Mesenchymal stem cell (in vitro differentiated cells and primary cell): ENCODE measurements at regions not wholly inside any gene's neighbourhood (a gene's known extent, or its start where the extent isn't known, plus 50 kb on each side); places are given as distances from the start of the nearest gene placed in this dataset.
A peak's percentile ranks its signal among the peaks of the same experiment; 100 is the strongest.
"Not testable (repeated sequence)": the region's sequence is repeated elsewhere in the genome, so short reads cannot be mapped to it uniquely, and the experiment has no call there.

Source experiments
- DNase-seq: peaks from one replicate; pipeline ENCODE4 v3.0.0-alpha.2; 2013
- H2AFZ ChIP-seq: one replicate; pipeline ENCODE4 v1.6.1; 2013; ENCODE audit warnings: low read depth, mild to moderate bottlenecking, control low read depth, inconsistent platforms, low read length, moderate library complexity
- H2AK5ac ChIP-seq: 2 replicates; pipeline ENCODE4 v1.6.1; 2013; ENCODE audit warnings: low read length, moderate library complexity, mild to moderate bottlenecking, inconsistent platforms; ENCODE audit not compliant: severe bottlenecking
- H2BK120ac ChIP-seq: one replicate; pipeline ENCODE4 v1.6.1; 2013; ENCODE audit warnings: low read depth, mild to moderate bottlenecking, inconsistent platforms, low read length, moderate library complexity
- H2BK12ac ChIP-seq, 2 experiments: one replicate each; pipeline ENCODE4 v1.6.1; 2013; ENCODE audit warnings: inconsistent platforms in 2 of 2, low read length in 2 of 2, mild to moderate bottlenecking in 2 of 2, moderate library complexity in 2 of 2, control low read depth in 1 of 2
- H2BK15ac ChIP-seq: one replicate; pipeline ENCODE4 v1.6.1; 2013; ENCODE audit warnings: mild to moderate bottlenecking, low read depth, inconsistent platforms; ENCODE audit not compliant: poor library complexity, severe bottlenecking
- H2BK5ac ChIP-seq: 2 replicates; pipeline ENCODE4 v1.6.1; 2013; ENCODE audit warnings: low read depth, mild to moderate bottlenecking, low read length, control low read depth, inconsistent platforms; ENCODE audit not compliant: poor library complexity, severe bottlenecking
- H3K14ac ChIP-seq, 2 experiments: one replicate each; pipeline ENCODE4 v1.6.1; 2013; ENCODE audit warnings: inconsistent platforms in 2 of 2, low read length in 2 of 2, control low read depth in 1 of 2, mild to moderate bottlenecking in 1 of 2, moderate library complexity in 1 of 2
- H3K18ac ChIP-seq, 2 experiments: one replicate each; pipeline ENCODE4 v1.6.1; 2013; ENCODE audit warnings: inconsistent platforms in 2 of 2, low read length in 2 of 2, control low read depth in 1 of 2, low read depth in 1 of 2, mild to moderate bottlenecking in 1 of 2
- H3K23ac ChIP-seq, 2 experiments: one replicate each; pipeline ENCODE4 v1.6.1; 2013; ENCODE audit warnings: inconsistent platforms in 2 of 2, low read length in 2 of 2, mild to moderate bottlenecking in 2 of 2, moderate library complexity in 2 of 2, control low read depth in 1 of 2
- H3K27ac ChIP-seq: 2 replicates; pipeline ENCODE4 v1.5.1; 2013; ENCODE audit warnings: mild to moderate bottlenecking, moderate library complexity, low read length, control low read depth, inconsistent platforms; ENCODE audit not compliant: poor library complexity, severe bottlenecking
- H3K27me3 ChIP-seq, 2 experiments: 2 replicates each; pipeline versions ENCODE4 v1.6.1 to v1.7.0; 2013; ENCODE audit warnings: low read length in 2 of 2, mild to moderate bottlenecking in 2 of 2, moderate library complexity in 2 of 2, control low read depth in 1 of 2, inconsistent platforms in 1 of 2; ENCODE audit not compliant: control insufficient read depth in 1 of 2, insufficient read depth in 1 of 2
- H3K36me3 ChIP-seq, 2 experiments: 2 replicates each; pipeline versions ENCODE4 v1.6.1 to v1.7.0; 2013; ENCODE audit warnings: low read length in 2 of 2, control low read depth in 1 of 2, inconsistent platforms in 1 of 2, low read depth in 1 of 2, mild to moderate bottlenecking in 1 of 2; ENCODE audit not compliant: insufficient read depth in 2 of 2, control insufficient read depth in 1 of 2
- H3K4ac ChIP-seq, 2 experiments: one replicate each; pipeline ENCODE4 v1.6.1; 2013; ENCODE audit warnings: inconsistent platforms in 2 of 2, low read length in 2 of 2, mild to moderate bottlenecking in 2 of 2, moderate library complexity in 2 of 2, control low read depth in 1 of 2, low read depth in 1 of 2
- H3K4me1 ChIP-seq: 2 replicates; pipeline ENCODE4 v1.6.1; 2013; ENCODE audit warnings: low read depth, low read length, control low read depth; ENCODE audit not compliant: control insufficient read depth, insufficient read depth
- H3K4me2 ChIP-seq: 2 replicates; pipeline ENCODE4 v1.6.1; 2013; ENCODE audit warnings: low read length, mild to moderate bottlenecking, inconsistent platforms; ENCODE audit not compliant: poor library complexity, severe bottlenecking
- H3K4me3 ChIP-seq, 2 experiments: 2 replicates each; pipeline versions ENCODE4 v1.5.1 to v1.7.0; 2013; ENCODE audit warnings: low read length in 2 of 2, mild to moderate bottlenecking in 2 of 2, control low read depth in 1 of 2, low read depth in 1 of 2; ENCODE audit not compliant: insufficient read depth in 1 of 2
- H3K79me1 ChIP-seq: replicated peaks from 2 replicates; pipeline ENCODE4 v1.6.1; 2013; ENCODE audit warnings: mild to moderate bottlenecking, control low read depth, low read length, inconsistent platforms; ENCODE audit not compliant: poor library complexity, severe bottlenecking
- H3K9ac ChIP-seq: 2 replicates; pipeline ENCODE4 v1.7.0; 2013; ENCODE audit warnings: mild to moderate bottlenecking, low read length, moderate library complexity
- H3K9me3 ChIP-seq: 2 replicates; pipeline ENCODE4 v1.7.0; 2013; ENCODE audit warnings: mild to moderate bottlenecking, low read length; ENCODE audit not compliant: control insufficient read depth
- H4K8ac ChIP-seq: one replicate; pipeline ENCODE4 v1.6.1; 2013; ENCODE audit warnings: inconsistent platforms, mild to moderate bottlenecking, low read length, moderate library complexity
- H4K91ac ChIP-seq: one replicate; pipeline ENCODE4 v1.6.1; 2013; ENCODE audit warnings: mild to moderate bottlenecking, low read length, inconsistent platforms
- WGBS: methylation state at CpG from one replicate; pipeline ENCODE4 v1.1.7; 2013; ENCODE audit warnings: mixed read lengths; 5-methylcytosine and 5-hydroxymethylcytosine counted together

GRCh38 chr10:90227217-90227656 is 525.8 kb downstream of the KIF20B start:
- no peak overlapping the region for H3K4ac ChIP-seq
- H3K9me3 ChIP-seq = peaks cover 10% of the 10 kb centered on the region
- no peak overlapping the region for H2BK120ac ChIP-seq
- no peak overlapping the region for H2AK5ac ChIP-seq
- H3K14ac ChIP-seq = no peak overlapping the region
- no peak overlapping the region for H4K91ac ChIP-seq
- no peak overlapping the region for H3K4me2 ChIP-seq
- WGBS = 82% methylated on average over 1 of the region's 2 CpGs
- no peaks in the 10 kb centered on the region for H3K36me3 ChIP-seq
- no peak overlapping the region for H4K8ac ChIP-seq
- no peaks in the 10 kb centered on the region for H3K27me3 ChIP-seq
- no peak overlapping the region for H2BK5ac ChIP-seq
- no peak overlapping the region for H2BK12ac ChIP-seq
- no peak overlapping the region for H3K23ac ChIP-seq
- H3K18ac ChIP-seq = no peak overlapping the region
- H3K4me1 ChIP-seq = peaks cover 2% of the 10 kb centered on the region
- no peak overlapping the region for H2AFZ ChIP-seq
- no peak for DNase-seq
- no peak overlapping the region for H3K9ac ChIP-seq
- H3K79me1 ChIP-seq = no peaks in the 10 kb centered on the region
- H3K4me3 ChIP-seq = no peak overlapping the region
- H3K27ac ChIP-seq = no peak overlapping the region
- no peak overlapping the region for H2BK15ac ChIP-seq

- H2BK5ac ChIP-seq = no peak overlapping the region
- H3K4ac ChIP-seq = no peak overlapping the region
- peaks cover 10% of the 10 kb centered on the region for H3K9me3 ChIP-seq
- H3K79me1 ChIP-seq = no peaks in the 10 kb centered on the region
- WGBS = 100% methylated on average over 1 of the region's 2 CpGs
- no peak overlapping the region for H3K18ac ChIP-seq
- no peak overlapping the region for H3K9ac ChIP-seq
- no peak overlapping the region for H2AK5ac ChIP-seq
- no peak overlapping the region for H2AFZ ChIP-seq
- no peak overlapping the region for H3K14ac ChIP-seq
- DNase-seq = no peak
- no peak overlapping the region for H3K4me2 ChIP-seq
- H3K4me1 ChIP-seq = peaks cover 2% of the 10 kb centered on the region
- no peak overlapping the region for H2BK120ac ChIP-seq
- no peak overlapping the region for H2BK12ac ChIP-seq
- H4K8ac ChIP-seq = no peak overlapping the region
- H4K91ac ChIP-seq = no peak overlapping the region
- no peak overlapping the region for H2BK15ac ChIP-seq
- no peaks in the 10 kb centered on the region for H3K36me3 ChIP-seq
- H3K27ac ChIP-seq = no peak overlapping the region
- no peaks in the 10 kb centered on the region for H3K27me3 ChIP-seq
- no peak overlapping the region for H3K23ac ChIP-seq
- H3K4me3 ChIP-seq = no peak overlapping the region
Measured at GRCh38 chr10:90227786-90228185, 526.4 kb downstream of the KIF20B start.

DNA sequence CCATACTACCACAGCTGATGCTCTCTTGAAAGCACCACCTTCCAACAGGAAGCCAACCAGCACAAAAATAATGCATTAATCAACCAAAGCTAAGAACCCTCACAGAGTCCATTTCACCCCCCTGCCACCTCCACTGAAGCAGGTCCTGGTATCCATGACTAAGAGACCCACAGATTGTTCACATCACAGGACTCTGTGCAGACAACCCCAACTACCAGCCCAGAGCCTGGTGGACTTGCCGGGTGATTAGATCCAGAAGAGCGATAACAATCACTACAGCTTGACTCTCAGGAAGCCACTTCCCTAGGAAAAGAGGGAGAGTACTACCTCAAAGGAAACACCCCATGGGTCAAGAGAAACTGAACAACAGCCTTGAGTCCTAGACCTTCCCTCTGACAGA is 528.1 kb downstream of the KIF20B start:
- H4K91ac ChIP-seq = no peak overlapping the region
- H2BK5ac ChIP-seq = no peak overlapping the region
- H2AFZ ChIP-seq = no peak overlapping the region
- H4K8ac ChIP-seq = no peak overlapping the region
- H3K9ac ChIP-seq = no peak overlapping the region
- no peak overlapping the region for H3K4me2 ChIP-seq
- H3K36me3 ChIP-seq = no peaks in the 10 kb centered on the region
- H2AK5ac ChIP-seq = no peak overlapping the region
- H2BK12ac ChIP-seq = no peak overlapping the region
- no peak overlapping the region for H3K4me3 ChIP-seq
- 97% methylated on average over 2 of the region's 2 CpGs for WGBS
- no peak overlapping the region for H2BK15ac ChIP-seq
- no peaks in the 10 kb centered on the region for H3K4me1 ChIP-seq
- no peaks in the 10 kb centered on the region for H3K79me1 ChIP-seq
- no peak overlapping the region for H3K27ac ChIP-seq
- no peak overlapping the region for H3K23ac ChIP-seq
- no peak overlapping the region for H3K4ac ChIP-seq
- no peak overlapping the region for H3K14ac ChIP-seq
- no peak overlapping the region for H3K18ac ChIP-seq
- H3K27me3 ChIP-seq = no peaks in the 10 kb centered on the region
- no peak overlapping the region for H2BK120ac ChIP-seq
- H3K9me3 ChIP-seq = peaks cover 10% of the 10 kb centered on the region
- DNase-seq = no peak

DNA sequence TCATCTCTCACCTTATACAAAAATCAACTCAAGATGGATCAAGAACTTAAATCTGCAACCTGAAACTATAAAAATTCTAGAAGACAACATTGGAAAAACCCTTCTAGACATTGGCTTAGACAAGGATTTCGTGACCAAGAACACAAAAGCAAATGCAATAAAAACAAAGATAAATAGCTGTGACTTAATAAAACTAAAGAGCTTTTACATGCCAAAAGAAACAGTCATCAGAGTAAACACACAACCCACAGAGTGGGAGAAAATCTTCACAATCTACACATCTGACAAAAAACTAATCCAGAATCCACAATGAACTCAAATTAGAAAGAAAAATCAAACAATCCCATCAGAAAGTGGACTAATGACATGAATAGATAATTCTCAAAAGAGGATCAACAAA is 532.4 kb downstream of the KIF20B start:
- H4K8ac ChIP-seq = not testable (repeated sequence)

More for the DNA sequence above, 532.4 kb downstream of the KIF20B start:
- H3K36me3 ChIP-seq, H3K14ac ChIP-seq, H3K4ac ChIP-seq, H3K4me3 ChIP-seq, H4K91ac ChIP-seq, H2BK12ac ChIP-seq, H2BK15ac ChIP-seq, H2AFZ ChIP-seq, H2BK5ac ChIP-seq, H3K27ac ChIP-seq, H3K18ac ChIP-seq, H3K4me2 ChIP-seq, H3K23ac ChIP-seq, H3K9ac ChIP-seq, H3K79me1 ChIP-seq, H2AK5ac ChIP-seq, H3K4me1 ChIP-seq, H2BK120ac ChIP-seq, H3K27me3 ChIP-seq: not testable (repeated sequence)
- H3K9me3 ChIP-seq = peaks cover 12% of the 10 kb centered on the region
- 63% methylated on average over 1 of the region's 1 CpG for WGBS
- peak; percentile 63 for DNase-seq
